IMR-90 (cell line): ENCODE measurements at regions not wholly inside any gene's neighbourhood (a gene's known extent, or its start where the extent isn't known, plus 50 kb on each side); places are given as distances from the start of the nearest gene placed in this dataset.

ENCODE experiments used
- ATAC-seq: fragments of 200-7000 bp; cut with Tn5 transposase; 2 replicates; pipeline ENCODE4 v1.9.1; 2020; ENCODE audit warnings: low read depth, mild to moderate bottlenecking, moderate library complexity
- BruUV-seq: library from RNA; stranded (reverse); fragments of 400-500 nt; replicated peaks from 2 replicates; lab custom pipeline; 2021; lab: Mats Ljungman, UMichigan
- CTCF ChIA-PET: fragments of 300-600 bp; formaldehyde crosslinking; extraction: SDS; loops from one replicate; lab custom pipeline; 2021; ENCODE audit warnings: antibody characterized with exemption; lab: Yijun Ruan, JAX
- POLR2A ChIA-PET: fragments of 300-600 bp; sonication (Branson Sonifier 250); formaldehyde crosslinking; loops from one replicate; lab custom pipeline; 2022; ENCODE audit warnings: antibody characterized with exemption; ENCODE audit not compliant: unreplicated experiment; lab: Charles Lee
- DNase-seq: peaks from one replicate; pipeline ENCODE4 v3.0.0; 2013
- H2AFZ ChIP-seq: replicated peaks from 2 replicates; pipeline ENCODE3; 2013; ENCODE audit warnings: low read length, mild to moderate bottlenecking; ENCODE audit not compliant: poor library complexity
- H2AK5ac ChIP-seq: 2 replicates; pipeline ENCODE4 v1.6.1; 2013; ENCODE audit warnings: low read depth, low read length, inconsistent platforms
- H2AK9ac ChIP-seq: replicated peaks from 2 replicates; pipeline ENCODE3; 2013; ENCODE audit warnings: mild to moderate bottlenecking, low read depth, low read length, moderate library complexity; ENCODE audit not compliant: poor library complexity
- H2BK120ac ChIP-seq: 2 replicates; pipeline ENCODE4 v1.6.1; 2013; ENCODE audit warnings: low read depth, low read length, inconsistent platforms
- H2BK15ac ChIP-seq: 3 replicates; pipeline ENCODE4 v1.6.1; 2013; ENCODE audit warnings: low read depth, low read length, inconsistent platforms
- H2BK20ac ChIP-seq: 2 replicates; pipeline ENCODE4 v1.6.1; 2013; ENCODE audit warnings: low read depth, mild to moderate bottlenecking, inconsistent platforms, low read length, moderate library complexity
- H2BK5ac ChIP-seq: 2 replicates; pipeline ENCODE4 v1.6.1; 2013; ENCODE audit warnings: mild to moderate bottlenecking, low read depth, low read length, inconsistent platforms; ENCODE audit not compliant: poor library complexity, severe bottlenecking
- H3K14ac ChIP-seq: replicated peaks from 2 replicates; pipeline ENCODE4 v1.6.1; 2013; ENCODE audit warnings: low read depth, low read length, inconsistent platforms
- H3K18ac ChIP-seq: 2 replicates; pipeline ENCODE4 v1.6.1; 2013; ENCODE audit warnings: low read depth, low read length, control low read depth
- H3K23ac ChIP-seq: 2 replicates; pipeline ENCODE4 v1.6.1; 2013; ENCODE audit warnings: low read depth, low read length, inconsistent platforms
- H3K27ac ChIP-seq: 2 replicates; pipeline ENCODE4 v1.5.1; 2013; ENCODE audit warnings: mild to moderate bottlenecking, control low read depth, low read length; ENCODE audit not compliant: insufficient read depth
- H3K27me3 ChIP-seq: 2 replicates; pipeline ENCODE4 v1.6.1; 2013; ENCODE audit warnings: low read length; ENCODE audit not compliant: control insufficient read depth, insufficient read depth
- H3K36me3 ChIP-seq: 2 replicates; pipeline ENCODE4 v1.6.1; 2013; ENCODE audit warnings: low read length, mixed read lengths; ENCODE audit not compliant: control insufficient read depth, insufficient read depth
- H3K4ac ChIP-seq: 2 replicates; pipeline ENCODE4 v1.6.1; 2013; ENCODE audit warnings: low read depth, low read length, inconsistent platforms
- H3K4me1 ChIP-seq: 2 replicates; pipeline ENCODE4 v1.6.1; 2013; ENCODE audit warnings: low read length, mixed read lengths; ENCODE audit not compliant: control insufficient read depth, insufficient read depth
- H3K4me2 ChIP-seq: 2 replicates; pipeline ENCODE4 v1.6.1; 2013; ENCODE audit warnings: low read depth, mild to moderate bottlenecking, control low read depth, low read length, moderate library complexity
- H3K4me3 ChIP-seq: 2 replicates; pipeline ENCODE4 v1.5.1; 2013; ENCODE audit warnings: low read depth, mild to moderate bottlenecking, control low read depth, low read length, moderate library complexity; ENCODE audit not compliant: insufficient read depth
- H3K56ac ChIP-seq: 2 replicates; pipeline ENCODE4 v1.6.1; 2013; ENCODE audit warnings: low read length, inconsistent platforms; ENCODE audit not compliant: insufficient read depth; ENCODE audit errors: extremely low read depth
- H3K79me1 ChIP-seq, 2 experiments: 2 replicates each; pipeline ENCODE4 v1.6.1; 2013; ENCODE audit warnings: low read length in 2 of 2, inconsistent platforms in 1 of 2, low read depth in 1 of 2
- H3K9ac ChIP-seq: 2 replicates; pipeline ENCODE4 v1.6.1; 2013; ENCODE audit warnings: low read depth, low read length, control low read depth
- H3K9me1 ChIP-seq: 2 replicates; pipeline ENCODE4 v1.6.1; 2013; ENCODE audit warnings: low read length, inconsistent platforms; ENCODE audit not compliant: insufficient read depth
- H3K9me3 ChIP-seq: 2 replicates; pipeline ENCODE4 v1.6.1; 2013; ENCODE audit warnings: low read length; ENCODE audit not compliant: control insufficient read depth, insufficient read depth
- H4K20me1 ChIP-seq: 2 replicates; pipeline ENCODE4 v1.6.1; 2013; ENCODE audit warnings: low read length, inconsistent platforms; ENCODE audit not compliant: insufficient read depth
- H4K5ac ChIP-seq: 2 replicates; pipeline ENCODE4 v1.6.1; 2013; ENCODE audit warnings: mild to moderate bottlenecking, low read depth, low read length, control low read depth
- H4K8ac ChIP-seq, 2 experiments: 2 replicates each; pipeline ENCODE4 v1.6.1; 2013; ENCODE audit warnings: low read depth in 2 of 2, low read length in 2 of 2, control low read depth in 1 of 2, inconsistent platforms in 1 of 2
- H4K91ac ChIP-seq: 2 replicates; pipeline ENCODE4 v1.6.1; 2013; ENCODE audit warnings: low read depth, low read length, inconsistent platforms; ENCODE audit not compliant: insufficient read depth
- CHD1 ChIP-seq: IDR thresholded peaks from 2 replicates; pipeline ENCODE4 v1.6.1; 2012; ENCODE audit warnings: low read depth, low read length, improper control_type of control experiment
- FOS ChIP-seq: fragments of 150-350 bp; IDR thresholded peaks from 2 replicates; pipeline ENCODE4 v1.6.1; 2016; ENCODE audit warnings: low read depth, low read length
- MAFK ChIP-seq: IDR thresholded peaks from 2 replicates; pipeline ENCODE4 v1.6.1; 2012; ENCODE audit warnings: low read depth, low read length, improper control_type of control experiment
- MAZ ChIP-seq: IDR thresholded peaks from 2 replicates; pipeline ENCODE4 v1.6.1; 2012; ENCODE audit warnings: low read depth, mild to moderate bottlenecking, low read length, improper control_type of control experiment, moderate library complexity, borderline replicate concordance
- MXI1 ChIP-seq: IDR thresholded peaks from 2 replicates; pipeline ENCODE4 v1.6.1; 2012; ENCODE audit warnings: low read depth, mild to moderate bottlenecking, low read length, moderate library complexity, borderline replicate concordance
- RAD21 ChIP-seq: IDR thresholded peaks from 2 replicates; pipeline ENCODE4 v1.6.1; 2012; ENCODE audit warnings: low read length, improper control_type of control experiment
- WGBS, 2 experiments: methylation state at CpG; one replicate each; pipeline versions ENCODE4 v1.1.5 to v1.1.7; 2013; ENCODE audit warnings: missing lambda C conversion rate in 2 of 2; ENCODE audit not compliant: insufficient read length in 1 of 2; ENCODE audit errors: extremely low coverage in 2 of 2; 5-methylcytosine and 5-hydroxymethylcytosine counted together
- dilution Hi-C: fragments of 300-500 bp; cut with HindIII; formaldehyde crosslinking; loops from one replicate; pipeline ENCODE4 v1.14.3; 2018; ENCODE audit warnings: low sequenced_read_pairs; ENCODE audit not compliant: unreplicated experiment
- in situ Hi-C: fragments of 300-500 bp; cut with MboI; formaldehyde crosslinking; loops from 3 replicates; pipeline ENCODE4 v1.14.3; 2019; ENCODE audit warnings: low sequenced_read_pairs, inconsistent platforms, mixed read lengths
- intact Hi-C: fragments of 100-400 bp; cut with micrococcal nuclease; formaldehyde crosslinking; loops from 2 replicates; pipeline ENCODE4 v1.10.0; 2022
- TF ChIP-seq, protein P1 (sequence below): fragments of 150-350 bp; IDR thresholded peaks from 2 replicates; pipeline ENCODE4 v1.6.1; 2016; ENCODE audit warnings: low read depth, mild to moderate bottlenecking, low read length, moderate library complexity, borderline replicate concordance
- TF ChIP-seq, protein P2 (sequence below): fragments of 150-350 bp; IDR thresholded peaks from 2 replicates; pipeline ENCODE4 v1.6.1; 2017; ENCODE audit warnings: mild to moderate bottlenecking, antibody characterized with exemption, low read length, low read depth

DNA sequence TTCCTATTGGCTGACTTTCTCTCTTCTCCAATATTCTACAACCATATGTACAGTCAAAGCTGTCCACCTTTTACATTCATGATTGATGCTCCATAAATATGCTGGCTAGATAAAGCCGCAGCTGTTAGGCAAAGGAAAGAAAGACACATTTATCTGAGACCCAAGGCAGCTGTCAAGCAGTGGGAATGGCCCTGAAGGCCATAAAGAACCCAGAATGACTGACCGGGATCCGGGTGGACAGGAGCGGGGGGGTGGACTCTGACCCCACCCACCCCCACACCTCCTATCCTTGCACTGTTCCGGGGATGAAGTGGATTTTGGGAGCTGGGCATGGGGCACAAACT is 116.4 kb downstream of the RTP5 start:
- H3K4me1 ChIP-seq: no peaks in the 10 kb centered on the region
- ChIA-PET CTCF (no interaction called here), POLR2A (no interaction called here)
- H4K20me1 ChIP-seq: no peaks in the 10 kb centered on the region
- no peak overlapping the region for H3K9ac ChIP-seq
- H3K4ac ChIP-seq: no peak overlapping the region
- no peak overlapping the region for H3K56ac ChIP-seq
- H2BK120ac ChIP-seq: no peak overlapping the region
- no peak overlapping the region for H3K27ac ChIP-seq
- no peak overlapping the region for H4K8ac ChIP-seq
- no peak overlapping the region for H2BK5ac ChIP-seq
- WGBS, 2 experiments: no CpG with 5 or more reads among the region's 5 CpGs
- in situ Hi-C loops (no loop called here), intact Hi-C loops (no loop called here), dilution Hi-C loops (no loop called here)
- no peak overlapping the region for H2AFZ ChIP-seq
- DNase-seq (no peak), ATAC-seq (no peak)
- BruUV-seq: no TSS peak
- H3K23ac ChIP-seq: no peak overlapping the region
- H3K79me1 ChIP-seq: no peaks in the 10 kb centered on the region
- no peak overlapping the region for H2AK5ac ChIP-seq
- H3K18ac ChIP-seq: no peak overlapping the region
- no peak overlapping the region for H2AK9ac ChIP-seq
- no peak for TF ChIP-seq MXI1
- TF ChIP-seq CHD1: no peak
- TF ChIP-seq MAZ: no peak
- TF ChIP-seq, protein P1, sequence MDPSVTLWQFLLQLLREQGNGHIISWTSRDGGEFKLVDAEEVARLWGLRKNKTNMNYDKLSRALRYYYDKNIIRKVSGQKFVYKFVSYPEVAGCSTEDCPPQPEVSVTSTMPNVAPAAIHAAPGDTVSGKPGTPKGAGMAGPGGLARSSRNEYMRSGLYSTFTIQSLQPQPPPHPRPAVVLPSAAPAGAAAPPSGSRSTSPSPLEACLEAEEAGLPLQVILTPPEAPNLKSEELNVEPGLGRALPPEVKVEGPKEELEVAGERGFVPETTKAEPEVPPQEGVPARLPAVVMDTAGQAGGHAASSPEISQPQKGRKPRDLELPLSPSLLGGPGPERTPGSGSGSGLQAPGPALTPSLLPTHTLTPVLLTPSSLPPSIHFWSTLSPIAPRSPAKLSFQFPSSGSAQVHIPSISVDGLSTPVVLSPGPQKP: no peak
- no peak for TF ChIP-seq RAD21
- TF ChIP-seq, protein P2, sequence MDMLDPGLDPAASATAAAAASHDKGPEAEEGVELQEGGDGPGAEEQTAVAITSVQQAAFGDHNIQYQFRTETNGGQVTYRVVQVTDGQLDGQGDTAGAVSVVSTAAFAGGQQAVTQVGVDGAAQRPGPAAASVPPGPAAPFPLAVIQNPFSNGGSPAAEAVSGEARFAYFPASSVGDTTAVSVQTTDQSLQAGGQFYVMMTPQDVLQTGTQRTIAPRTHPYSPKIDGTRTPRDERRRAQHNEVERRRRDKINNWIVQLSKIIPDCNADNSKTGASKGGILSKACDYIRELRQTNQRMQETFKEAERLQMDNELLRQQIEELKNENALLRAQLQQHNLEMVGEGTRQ: no peak
- TF ChIP-seq MAFK: no peak
- no peak for TF ChIP-seq FOS
- H3K4me3 ChIP-seq: no peak overlapping the region
- H3K36me3 ChIP-seq: no peaks in the 10 kb centered on the region
- H3K14ac ChIP-seq: no peak overlapping the region
- H3K9me1 ChIP-seq: no peaks in the 10 kb centered on the region
- H4K91ac ChIP-seq: no peak overlapping the region
- H4K5ac ChIP-seq: no peak overlapping the region
- H3K9me3 ChIP-seq: peaks cover 14% of the 10 kb centered on the region
- H3K27me3 ChIP-seq: peaks cover 6% of the 10 kb centered on the region; the same call in 1 of the 2 replicates
- H2BK20ac ChIP-seq: no peak overlapping the region
- no peak overlapping the region for H3K4me2 ChIP-seq
- H2BK15ac ChIP-seq: no peak overlapping the region
